ENCODE measurements at regions not wholly inside any gene's neighbourhood (a gene's known extent, or its start where the extent isn't known, plus 50 kb on each side); places are given as distances from the start of the nearest gene placed in this dataset.

GRCh38 chr14:66038618-66039017, 447.6 kb upstream of the CCDC196 start:
- Histone ChIP-seq H3K27ac (peak overlapping the region in 1 of 21 experiments; percentile 50), H3K4me3 (no peak overlapping the region)

GRCh38 chr14:66039495-66039894, 446.7 kb upstream of the CCDC196 start:
- no peak overlapping the region for H3K4me3 ChIP-seq
- H3K27ac ChIP-seq: no peak overlapping the region

- H3K4me3 ChIP-seq: no peak overlapping the region
Observed at GRCh38 chr14:66041582-66041981, 444.6 kb upstream of the CCDC196 start.

GRCh38 chr14:66043921-66044320, 442.2 kb upstream of the CCDC196 start:
- Histone ChIP-seq H3K27ac (no peak overlapping the region), H3K4me3 (no peak overlapping the region)

More at GRCh38 chr14:66041582-66041981, 444.6 kb upstream of the CCDC196 start:
- no peak overlapping the region for H3K27ac ChIP-seq

GRCh38 chr14:66045572-66046021, 440.6 kb upstream of the CCDC196 start:
- no peak overlapping the region for H3K4me3 ChIP-seq
- no peak overlapping the region for H3K27ac ChIP-seq

- Histone ChIP-seq H3K4me3 (no peak overlapping the region), H3K27ac (no peak overlapping the region)
Observed at GRCh38 chr14:66046035-66046434, 440.1 kb upstream of the CCDC196 start.

GRCh38 chr14:66046591-66046990, 439.6 kb upstream of the CCDC196 start:
- no peak overlapping the region for H3K27ac ChIP-seq

GRCh38 chr14:66056268-66056907, 429.8 kb upstream of the CCDC196 start:
- Histone ChIP-seq H3K27ac (no peak overlapping the region), H3K4me3 (no peak overlapping the region)

More at GRCh38 chr14:66046591-66046990, 439.6 kb upstream of the CCDC196 start:
- no peak overlapping the region for H3K4me3 ChIP-seq

GRCh38 chr14:66056926-66057552, 429.1 kb upstream of the CCDC196 start:
- H3K27ac ChIP-seq: no peak overlapping the region
- no peak overlapping the region for H3K4me3 ChIP-seq

GRCh38 chr14:66065188-66065587, 421.0 kb upstream of the CCDC196 start:
- Histone ChIP-seq H3K4me3 (no peak overlapping the region), H3K27ac (no peak overlapping the region)

- Histone ChIP-seq H3K4me3 (no peak overlapping the region), H3K27ac (no peak overlapping the region)
Observed at GRCh38 chr14:66066981-66067776, 419.0 kb upstream of the CCDC196 start.

- Histone ChIP-seq H3K27ac (no peak overlapping the region), H3K4me3 (no peak overlapping the region)
Observed at GRCh38 chr14:66069036-66069435, 417.1 kb upstream of the CCDC196 start.

- no peak overlapping the region for H3K4me3 ChIP-seq
- H3K27ac ChIP-seq: no peak overlapping the region
Observed at GRCh38 chr14:66069830-66070541, 416.2 kb upstream of the CCDC196 start.

- Histone ChIP-seq H3K4me3 (no peak overlapping the region), H3K27ac (no peak overlapping the region)
Observed at GRCh38 chr14:66070542-66071319, 415.4 kb upstream of the CCDC196 start.

- no peak overlapping the region for H3K27ac ChIP-seq
- no peak overlapping the region for H3K4me3 ChIP-seq
Observed at GRCh38 chr14:66072190-66073084, 413.7 kb upstream of the CCDC196 start.

GRCh38 chr14:66074537-66074936, 411.6 kb upstream of the CCDC196 start:
- no peak overlapping the region for H3K27ac ChIP-seq
- H3K4me3 ChIP-seq: no peak overlapping the region

- Histone ChIP-seq H3K27ac (no peak overlapping the region), H3K4me3 (no peak overlapping the region)
Observed at GRCh38 chr14:66076176-66076575, 410.0 kb upstream of the CCDC196 start.

GRCh38 chr14:66078006-66078405, 408.2 kb upstream of the CCDC196 start:
- no peak overlapping the region for H3K4me3 ChIP-seq
- no peak overlapping the region for H3K27ac ChIP-seq
